ENCODE measurements at regions not wholly inside any gene's neighbourhood (a gene's known extent, or its start where the extent isn't known, plus 50 kb on each side); places are given as distances from the start of the nearest gene placed in this dataset.

DNA sequence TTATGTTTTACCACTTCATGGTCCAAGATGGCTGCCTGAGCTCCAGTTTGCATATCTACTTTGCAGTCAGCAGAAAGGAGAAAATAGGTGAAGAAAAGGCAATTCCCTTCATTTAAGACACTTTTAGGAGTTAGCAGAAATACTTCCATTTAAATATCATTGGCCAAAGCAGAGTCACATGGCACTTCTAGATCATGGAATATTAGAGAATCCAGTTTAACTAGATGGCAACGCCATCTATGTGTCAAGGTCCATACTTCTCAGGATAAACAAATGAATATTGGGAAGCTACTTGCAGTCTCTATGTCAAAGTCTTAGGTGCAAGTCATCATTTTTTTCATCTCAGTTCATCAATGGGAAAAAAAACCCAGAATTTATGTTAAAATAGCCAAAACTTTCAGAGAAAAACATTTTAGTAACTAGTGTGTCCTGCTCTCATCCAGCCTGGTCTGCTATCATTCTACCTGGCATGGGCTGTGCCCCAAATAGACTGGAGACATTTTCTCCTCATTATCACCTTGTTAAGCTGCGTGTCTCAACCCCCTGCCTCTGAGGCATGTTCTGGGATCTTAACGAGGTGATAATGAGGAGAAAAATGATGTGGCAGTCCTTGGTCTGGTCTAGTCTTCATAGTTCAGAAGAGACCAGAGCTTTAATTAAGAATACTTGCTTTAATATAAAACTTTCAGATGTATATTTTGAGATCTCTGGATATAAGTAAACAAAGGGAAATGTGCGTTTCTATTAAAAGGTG lies 227.3 kb downstream of the TBX18 start:
- H3K4me3 ChIP-seq (ENCODE audit: low read depth, low read length), result no peak overlapping the region
- DNase-seq (ENCODE audit: low read depth), result no peak

DNA sequence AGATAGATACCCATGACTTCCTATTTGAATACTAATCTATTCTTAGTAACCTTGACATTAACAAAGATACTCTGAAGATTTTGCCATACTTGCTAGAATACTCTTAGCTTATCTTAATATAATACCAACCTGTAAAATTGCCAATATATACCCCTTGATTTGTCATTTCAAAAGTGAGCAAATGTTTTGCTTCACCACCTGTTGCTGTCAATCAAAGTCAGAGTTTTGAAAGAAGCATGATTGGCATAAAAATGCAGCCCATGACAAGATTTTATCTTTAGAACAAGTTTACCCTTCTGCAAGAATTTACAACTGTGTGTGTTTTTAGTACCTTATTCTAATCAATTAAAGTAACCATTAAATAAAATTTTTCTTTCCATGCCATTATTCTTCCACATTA lies 236.2 kb downstream of the TBX18 start:
- DNase-seq (ENCODE audit: low read depth), result no peak
- H3K4me3 ChIP-seq (ENCODE audit: low read depth, low read length), result no peak overlapping the region

DNA sequence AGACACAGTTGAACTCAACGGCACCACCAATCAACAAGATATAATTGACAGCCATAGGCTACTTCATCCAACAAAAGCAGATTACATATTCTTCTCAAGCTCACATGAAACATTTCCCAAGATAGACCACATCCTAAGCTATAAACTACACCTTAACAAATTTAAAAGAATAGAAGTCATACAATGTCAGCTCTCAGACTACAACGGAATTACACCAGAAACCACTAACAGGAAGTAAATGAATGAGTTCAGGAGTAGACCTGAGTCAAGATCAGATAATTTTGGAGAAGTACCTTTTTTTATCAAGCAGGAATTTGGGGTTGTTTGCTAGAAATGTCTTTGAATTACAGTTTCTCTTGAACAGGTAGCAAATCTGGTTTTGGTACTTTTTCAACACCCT lies 237.8 kb downstream of the TBX18 start:
- no peak for DNase-seq (ENCODE audit: low read depth)

DNA sequence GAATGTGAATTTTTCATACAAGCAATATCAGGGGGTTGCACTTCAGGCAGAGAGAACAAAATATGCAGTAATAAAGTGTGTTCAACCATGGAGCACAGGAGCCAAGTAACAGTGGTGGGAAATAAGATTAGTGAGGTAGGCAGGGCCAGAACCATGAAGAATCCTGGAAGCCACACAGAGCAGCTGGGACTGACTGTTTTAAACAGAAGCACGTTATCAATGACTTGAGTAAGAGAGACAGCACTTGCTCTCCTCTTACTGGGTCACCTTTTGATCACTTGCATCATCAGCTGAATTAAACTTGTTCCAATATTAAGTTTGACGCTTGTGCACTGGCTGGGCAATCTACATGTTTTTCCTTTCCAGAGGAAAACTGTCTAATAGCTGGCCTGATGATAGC lies 238.5 kb downstream of the TBX18 start:
- no peak for DNase-seq (ENCODE audit: low read depth)

More for the DNA sequence above, 237.8 kb downstream of the TBX18 start:
- H3K4me3 ChIP-seq (ENCODE audit: low read depth, low read length), result no peak overlapping the region

DNA sequence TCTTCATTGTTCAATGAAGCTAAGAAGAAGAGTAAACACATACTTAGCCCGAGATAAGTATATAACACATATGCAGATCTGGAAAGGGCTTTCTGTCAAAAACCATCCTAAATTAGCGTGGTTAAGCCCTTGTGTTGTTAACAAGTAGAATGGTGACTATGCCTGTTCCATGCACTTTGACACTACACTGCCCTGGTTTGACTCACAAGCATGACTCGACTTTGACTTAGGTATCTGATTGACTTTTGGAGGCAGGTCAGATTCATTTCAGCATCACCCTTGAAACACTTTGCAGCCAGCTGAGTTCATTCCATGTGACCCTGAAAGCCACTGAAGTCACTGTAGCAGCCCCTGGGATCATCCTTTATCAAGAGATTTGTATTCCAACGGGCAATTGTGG lies 239.8 kb downstream of the TBX18 start:
- no peak overlapping the region for H3K4me3 ChIP-seq (ENCODE audit: low read depth, low read length)
- DNase-seq (ENCODE audit: low read depth), result no peak

More for the DNA sequence above, 238.5 kb downstream of the TBX18 start:
- no peak overlapping the region for H3K4me3 ChIP-seq (ENCODE audit: low read depth, low read length)

DNA sequence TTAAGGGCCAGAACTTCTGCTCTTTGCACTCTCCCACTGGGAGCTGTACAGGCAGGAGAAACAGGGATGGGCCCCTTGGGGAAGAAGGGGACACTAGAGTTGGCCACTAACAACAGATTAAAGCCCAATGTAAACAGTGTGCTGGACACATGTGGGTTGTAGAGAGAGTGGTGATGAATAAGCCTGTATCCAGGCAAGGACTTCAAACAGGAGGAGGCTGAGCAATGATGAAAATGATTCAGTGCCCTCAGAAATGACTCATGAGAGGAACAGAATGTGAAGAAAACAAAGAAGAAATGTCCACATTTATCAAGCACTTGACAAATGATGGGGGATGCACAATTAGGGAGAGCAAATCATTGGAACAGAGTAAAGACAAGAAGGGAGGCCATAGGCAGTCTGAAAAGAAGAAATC lies 242.3 kb downstream of the TBX18 start:
- no peak overlapping the region for H3K4me3 ChIP-seq (ENCODE audit: low read depth, low read length)
- DNase-seq (ENCODE audit: low read depth), result peak; percentile 88

DNA sequence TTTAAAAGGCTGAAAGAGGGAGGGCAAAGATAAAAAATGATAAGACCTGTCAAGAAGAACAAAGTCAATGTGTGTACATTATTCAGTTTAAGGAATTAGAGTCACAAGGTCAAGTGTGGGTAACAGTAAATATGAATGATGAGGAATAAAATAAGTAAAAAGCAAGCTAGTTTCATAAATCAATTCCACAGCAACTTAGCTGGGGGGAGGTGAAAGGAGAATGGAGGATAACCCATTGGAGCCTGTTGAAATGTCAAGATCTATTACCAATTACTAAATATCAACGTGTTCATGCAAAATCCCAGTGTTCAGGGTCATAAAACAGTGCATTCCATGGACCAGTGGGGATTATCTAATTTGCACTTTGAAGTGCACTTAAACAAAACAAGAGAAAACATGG lies 242.9 kb downstream of the TBX18 start:
- no peak for DNase-seq (ENCODE audit: low read depth)

DNA sequence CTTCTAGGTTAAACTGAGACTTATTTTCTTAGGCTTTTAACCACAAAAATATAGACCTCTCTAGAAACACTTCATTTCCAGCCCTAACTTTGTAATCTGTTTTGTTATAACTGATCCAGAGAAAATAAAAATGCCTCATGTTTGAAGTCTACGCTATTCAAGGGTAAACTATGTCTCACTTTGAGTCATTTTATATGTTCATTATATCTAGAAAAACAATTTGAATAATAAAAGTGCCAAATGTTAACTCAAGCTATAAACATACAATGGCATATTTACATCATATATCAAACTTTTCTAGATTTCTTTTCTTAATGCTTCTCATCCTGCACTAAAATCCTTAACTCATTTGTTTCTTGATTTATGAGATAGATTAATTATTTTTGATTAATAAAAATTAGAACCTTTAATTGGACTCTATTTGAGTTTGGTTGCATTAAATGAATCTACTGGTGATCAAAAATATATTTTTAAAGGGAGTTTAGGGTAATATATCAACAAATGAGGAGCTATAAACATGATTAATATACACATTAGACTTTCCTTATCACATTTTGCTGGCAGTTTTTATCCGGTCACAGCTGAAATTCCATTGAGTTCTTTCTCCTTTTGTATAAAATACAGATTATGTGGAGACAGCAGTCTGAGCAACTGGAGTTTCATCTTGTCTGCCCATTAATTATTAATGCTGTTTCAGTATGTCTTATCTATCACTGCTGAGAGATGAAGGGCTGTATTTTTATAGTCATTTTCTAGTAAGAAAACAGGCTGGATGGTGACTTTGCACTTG lies 246.5 kb downstream of the TBX18 start:
- no peak overlapping the region for H3K4me3 ChIP-seq (ENCODE audit: low read depth, low read length)
- no peak for DNase-seq (ENCODE audit: low read depth)

More for the DNA sequence above, 242.9 kb downstream of the TBX18 start:
- no peak overlapping the region for H3K4me3 ChIP-seq (ENCODE audit: low read depth, low read length)

DNA sequence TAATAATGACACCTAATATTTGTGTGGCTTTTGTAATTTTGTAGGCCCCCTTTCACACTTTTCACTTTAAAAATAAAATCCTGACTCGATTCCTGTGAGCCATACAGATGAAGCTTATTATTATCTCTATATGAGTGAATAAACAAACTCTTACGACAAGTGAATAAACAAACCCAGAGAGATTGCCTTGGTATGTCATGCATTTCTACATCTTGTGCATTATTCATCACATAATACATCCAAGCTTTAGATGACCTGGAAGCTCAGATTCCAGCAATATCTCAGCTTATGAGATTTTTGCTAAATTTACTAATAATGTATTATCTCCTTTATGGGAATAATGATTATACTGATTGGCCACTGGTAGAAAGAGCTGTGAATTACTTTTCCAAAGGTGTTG lies 248.2 kb downstream of the TBX18 start:
- H3K4me3 ChIP-seq (ENCODE audit: low read depth, low read length), result no peak overlapping the region
- DNase-seq (ENCODE audit: low read depth), result no peak

DNA sequence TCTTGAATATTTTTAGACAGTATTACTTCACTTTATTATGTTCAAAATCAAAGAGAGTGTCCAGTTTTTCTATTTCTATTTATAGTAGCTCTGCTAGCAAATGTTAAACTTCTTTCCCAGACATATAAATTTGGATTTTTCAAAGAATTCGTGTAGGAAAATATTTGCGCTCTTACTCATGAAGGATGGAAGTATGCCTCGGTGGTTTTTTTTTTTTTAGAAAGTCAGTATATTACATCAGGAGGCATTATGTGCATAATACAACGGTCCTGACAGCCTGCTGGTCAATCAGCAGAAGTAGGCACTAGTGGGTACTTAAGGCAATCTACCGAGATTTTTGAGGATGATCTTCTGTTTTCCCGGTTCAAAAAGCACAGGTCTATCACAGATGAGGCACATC lies 249.3 kb downstream of the TBX18 start:
- no peak overlapping the region for H3K4me3 ChIP-seq (ENCODE audit: low read depth, low read length)
- no peak for DNase-seq (ENCODE audit: low read depth)

DNA sequence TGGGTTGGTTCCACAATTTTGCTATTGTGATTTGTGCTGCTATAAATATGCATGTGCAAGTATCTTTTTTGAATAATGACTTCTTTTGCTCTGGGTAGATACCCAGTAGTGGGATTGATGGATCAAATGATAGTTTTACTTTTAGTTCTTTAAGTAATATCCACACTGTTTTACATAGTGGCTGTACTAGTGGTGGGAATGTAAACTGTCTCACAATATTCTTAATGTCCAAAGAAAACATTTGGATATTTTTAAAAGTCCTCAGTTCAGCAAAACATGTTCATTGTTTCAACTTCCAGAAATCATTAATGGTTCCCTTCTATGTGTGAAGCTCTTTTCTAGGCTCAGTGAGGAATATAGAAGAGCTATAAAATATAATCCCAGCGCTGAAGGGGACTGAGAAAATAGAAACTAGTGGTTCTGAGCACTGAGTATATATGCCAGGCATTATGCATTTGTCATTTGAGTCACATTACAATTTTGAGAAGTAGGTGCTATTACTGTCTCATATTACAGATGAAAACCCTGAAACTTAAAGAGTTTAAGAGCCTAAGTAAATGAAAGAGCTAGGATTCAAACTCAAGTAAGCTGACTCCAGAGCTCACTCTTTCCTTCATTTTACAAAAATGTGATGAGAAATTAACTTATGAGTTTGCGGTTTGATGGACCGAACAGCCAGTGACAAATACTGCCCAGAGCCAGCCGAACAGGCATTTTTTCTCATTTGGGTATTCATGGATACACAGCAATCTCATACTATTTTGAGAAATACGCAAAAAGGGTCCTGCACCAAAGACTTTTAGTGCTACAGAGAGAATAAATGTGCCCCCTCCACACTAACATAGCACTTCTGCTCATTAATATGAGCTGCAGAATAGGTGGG lies 250.1 kb downstream of the TBX18 start:
- H3K4me3 ChIP-seq (ENCODE audit: low read depth, low read length), result no peak overlapping the region
- no peak for DNase-seq (ENCODE audit: low read depth)

DNA sequence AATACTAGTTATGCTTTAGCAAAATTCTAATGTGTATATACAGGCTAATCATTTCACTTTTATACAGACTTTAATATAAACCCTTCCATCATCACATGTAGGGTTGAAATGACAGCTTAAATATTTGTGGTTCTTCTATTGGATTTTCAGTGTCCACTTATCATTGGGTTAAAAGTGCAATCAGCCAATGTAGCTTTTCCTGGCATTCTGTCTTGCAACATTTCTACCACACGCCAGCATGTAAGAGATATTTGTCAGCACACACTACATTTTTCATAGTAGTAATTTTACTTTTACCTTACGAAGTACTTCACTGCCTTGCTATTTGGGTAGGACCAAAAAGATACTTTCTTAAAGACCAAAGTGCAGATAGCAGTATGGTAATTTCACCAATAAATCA lies 252.0 kb downstream of the TBX18 start:
- no peak overlapping the region for H3K4me3 ChIP-seq (ENCODE audit: low read depth, low read length)
- no peak for DNase-seq (ENCODE audit: low read depth)

DNA sequence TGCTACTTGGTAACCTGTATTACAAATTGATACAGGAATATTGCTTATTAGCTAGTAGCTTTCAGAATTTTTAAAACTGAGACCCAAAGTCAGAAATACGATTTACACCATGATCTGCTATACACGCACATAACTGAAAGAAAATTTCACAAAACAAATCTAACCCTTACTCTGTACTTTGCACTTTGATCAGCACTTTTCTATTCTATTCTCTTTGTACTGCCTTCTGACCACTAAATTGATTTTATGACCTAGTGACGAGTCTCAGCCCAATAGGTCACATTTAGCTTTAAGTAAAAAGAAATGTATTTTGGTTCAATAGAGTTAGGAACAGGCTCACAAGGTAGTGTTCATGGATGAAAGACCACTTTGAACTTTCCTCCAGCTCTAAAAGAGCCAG lies 252.5 kb downstream of the TBX18 start:
- H3K4me3 ChIP-seq (ENCODE audit: low read depth, low read length), result no peak overlapping the region
- DNase-seq (ENCODE audit: low read depth), result no peak

DNA sequence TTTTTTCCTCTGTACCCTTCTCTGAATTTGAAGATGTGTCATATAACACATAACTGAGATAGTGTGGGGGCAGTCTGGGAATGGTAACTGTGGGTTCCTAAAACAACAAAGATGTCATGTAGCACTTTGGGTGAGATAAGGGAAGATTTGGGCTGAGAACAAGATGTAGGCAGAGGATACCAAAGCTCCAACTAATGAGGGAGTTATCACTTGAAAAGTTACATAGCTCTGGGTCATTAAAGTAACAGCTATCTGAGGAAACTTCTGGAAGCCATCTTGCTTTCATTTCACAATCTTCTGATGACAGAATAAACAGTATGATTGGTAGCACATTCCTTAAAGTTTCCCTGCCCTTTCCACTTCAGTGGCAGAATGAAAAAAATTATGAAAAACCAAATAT lies 255.4 kb downstream of the TBX18 start:
- DNase-seq (ENCODE audit: low read depth), result no peak
- H3K4me3 ChIP-seq (ENCODE audit: low read depth, low read length), result no peak overlapping the region

DNA sequence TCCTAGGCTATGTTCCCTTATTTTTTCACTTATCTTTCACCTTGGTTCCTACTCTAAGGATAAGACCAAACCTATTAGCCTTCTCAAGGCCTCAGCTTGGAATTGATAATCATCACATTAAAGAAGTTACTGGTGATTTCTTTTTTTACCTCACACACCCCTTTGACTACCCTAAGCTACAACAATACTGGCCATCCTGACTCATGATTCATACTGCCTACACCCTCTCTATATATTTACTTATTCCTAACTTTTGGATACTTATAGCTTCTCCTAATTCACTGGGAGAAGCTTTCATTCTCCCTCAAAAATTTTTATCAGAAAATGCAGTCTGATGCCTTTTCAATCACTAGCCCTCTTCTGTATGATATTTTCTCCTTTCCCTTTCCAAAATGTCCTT lies 256.1 kb downstream of the TBX18 start:
- DNase-seq (ENCODE audit: low read depth), result no peak

DNA sequence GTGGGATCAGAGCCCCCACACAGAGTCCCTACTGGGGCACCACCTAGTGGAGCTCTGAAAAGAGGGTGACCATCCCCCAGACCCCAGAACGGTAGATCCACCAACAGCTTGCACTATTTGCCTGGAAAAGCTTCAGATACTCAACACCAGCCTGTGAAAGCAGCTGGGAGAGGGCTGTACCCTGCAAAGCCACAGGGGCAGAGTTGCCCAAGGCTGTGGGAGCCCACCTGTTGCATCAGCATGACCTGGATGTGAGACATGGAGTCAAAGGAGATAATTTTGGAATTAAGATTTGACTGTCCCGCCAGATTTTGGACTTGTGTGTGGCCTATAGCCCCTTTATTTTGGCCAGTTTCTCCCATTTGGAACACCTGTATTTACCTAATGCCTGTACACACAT lies 260.4 kb downstream of the TBX18 start:
- DNase-seq (ENCODE audit: low read depth), result no peak

More for the DNA sequence above, 256.1 kb downstream of the TBX18 start:
- H3K4me3 ChIP-seq (ENCODE audit: low read depth, low read length), result no peak overlapping the region

DNA sequence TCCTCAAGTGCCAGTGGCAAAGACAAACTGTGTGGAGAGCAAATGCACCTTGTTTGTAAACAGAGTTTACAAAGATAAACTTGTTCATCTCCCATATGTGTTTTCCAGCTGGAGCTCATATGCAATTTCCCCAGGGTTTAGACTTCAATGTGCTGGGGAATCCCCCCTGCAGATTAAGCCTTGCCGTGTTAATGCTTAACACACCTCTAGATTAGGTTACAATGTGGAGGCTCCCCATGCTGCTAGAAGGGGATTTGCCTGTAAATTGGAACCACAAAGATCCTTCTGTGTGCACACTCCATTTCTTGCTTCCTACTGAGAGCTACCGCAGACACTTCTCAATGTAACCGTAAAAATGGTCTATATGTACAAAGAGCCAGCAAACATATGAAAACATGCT lies 263.1 kb downstream of the TBX18 start:
- H3K4me3 ChIP-seq (ENCODE audit: low read depth, low read length), result no peak overlapping the region
- no peak for DNase-seq (ENCODE audit: low read depth)

More for the DNA sequence above, 260.4 kb downstream of the TBX18 start:
- H3K4me3 ChIP-seq (ENCODE audit: low read depth, low read length), result no peak overlapping the region

DNA sequence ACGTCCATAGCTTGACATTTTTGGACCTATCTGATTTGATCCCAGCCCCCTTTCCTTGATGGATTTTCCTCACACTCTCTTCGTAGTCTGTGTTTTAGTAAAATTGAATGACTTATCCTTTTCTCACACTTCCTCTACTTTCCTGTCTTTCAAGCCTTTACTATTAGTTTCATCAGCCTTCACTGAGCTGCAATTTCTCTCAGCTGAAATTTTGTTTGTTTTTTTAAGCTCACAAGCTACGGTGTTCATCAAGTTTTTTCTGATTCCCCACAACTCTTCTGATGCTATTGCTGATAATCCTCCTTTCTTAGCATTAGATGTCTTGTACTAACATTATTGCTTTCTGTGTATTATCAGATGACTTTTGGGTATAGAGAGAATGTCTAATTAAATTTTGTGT lies 263.7 kb downstream of the TBX18 start:
- no peak overlapping the region for H3K4me3 ChIP-seq (ENCODE audit: low read depth, low read length)
- DNase-seq (ENCODE audit: low read depth), result no peak

DNA sequence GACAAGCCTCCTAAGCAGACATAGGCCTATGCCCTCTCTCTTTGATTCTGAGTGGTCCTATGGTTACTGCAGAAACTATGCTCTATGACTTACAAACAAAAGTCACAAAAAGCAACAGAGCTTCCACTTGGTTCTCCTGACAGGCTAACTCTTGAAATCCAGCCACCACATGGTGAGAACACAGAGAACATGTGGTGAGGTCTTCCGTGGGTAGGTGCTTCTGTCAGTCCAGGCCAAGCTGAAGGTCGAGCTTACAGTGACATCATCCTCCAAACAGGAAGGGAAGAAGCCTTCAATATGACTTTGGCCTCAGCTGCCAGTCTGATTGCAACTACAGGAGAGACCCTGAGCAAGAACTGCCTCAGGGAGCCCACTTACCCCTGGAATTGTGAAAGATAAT lies 265.5 kb downstream of the TBX18 start:
- no peak overlapping the region for H3K4me3 ChIP-seq (ENCODE audit: low read depth, low read length)
- DNase-seq (ENCODE audit: low read depth), result no peak

Data from skeletal muscle cell (primary cell).